DND-41 (cell line): ENCODE measurements at regions not wholly inside any gene's neighbourhood (a gene's known extent, or its start where the extent isn't known, plus 50 kb on each side); places are given as distances from the start of the nearest gene placed in this dataset.

Experiments
- EZH2 ChIP-seq: IDR thresholded peaks from 3 replicates; pipeline ENCODE4 v1.6.1; 2012; ENCODE audit warnings: borderline replicate concordance, low read depth, mild to moderate bottlenecking, moderate library complexity, low read length, inconsistent platforms; ENCODE audit not compliant: severe bottlenecking
- TF ChIP-seq, protein P1 (sequence below): IDR thresholded peaks from 2 replicates; pipeline ENCODE4 v1.5.1; 2012; ENCODE audit warnings: borderline replicate concordance, low read length, moderate library complexity, mild to moderate bottlenecking; ENCODE audit not compliant: poor library complexity, severe bottlenecking; ENCODE audit errors: extremely low read depth

DNA sequence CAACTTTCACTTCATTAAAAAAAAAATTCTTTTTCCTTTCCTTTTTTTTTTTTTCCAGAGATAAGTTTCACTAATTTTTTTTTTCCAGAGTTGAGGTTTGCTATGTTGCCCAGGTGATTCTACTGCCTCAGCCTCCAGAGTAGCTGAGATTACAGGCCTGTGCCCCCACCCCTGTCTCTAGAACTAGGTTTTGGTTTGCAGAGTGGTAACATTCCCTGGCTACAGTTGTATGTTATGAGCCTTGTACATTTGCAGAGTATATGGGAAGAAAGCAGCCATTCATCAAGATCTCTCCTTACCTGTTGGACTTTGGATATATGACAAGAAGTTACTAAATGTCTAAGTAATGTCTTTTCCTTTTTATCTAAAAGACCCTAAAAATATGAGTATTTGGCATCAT, 298.4 kb downstream of the MYCN start:
- TF ChIP-seq, protein P1, sequence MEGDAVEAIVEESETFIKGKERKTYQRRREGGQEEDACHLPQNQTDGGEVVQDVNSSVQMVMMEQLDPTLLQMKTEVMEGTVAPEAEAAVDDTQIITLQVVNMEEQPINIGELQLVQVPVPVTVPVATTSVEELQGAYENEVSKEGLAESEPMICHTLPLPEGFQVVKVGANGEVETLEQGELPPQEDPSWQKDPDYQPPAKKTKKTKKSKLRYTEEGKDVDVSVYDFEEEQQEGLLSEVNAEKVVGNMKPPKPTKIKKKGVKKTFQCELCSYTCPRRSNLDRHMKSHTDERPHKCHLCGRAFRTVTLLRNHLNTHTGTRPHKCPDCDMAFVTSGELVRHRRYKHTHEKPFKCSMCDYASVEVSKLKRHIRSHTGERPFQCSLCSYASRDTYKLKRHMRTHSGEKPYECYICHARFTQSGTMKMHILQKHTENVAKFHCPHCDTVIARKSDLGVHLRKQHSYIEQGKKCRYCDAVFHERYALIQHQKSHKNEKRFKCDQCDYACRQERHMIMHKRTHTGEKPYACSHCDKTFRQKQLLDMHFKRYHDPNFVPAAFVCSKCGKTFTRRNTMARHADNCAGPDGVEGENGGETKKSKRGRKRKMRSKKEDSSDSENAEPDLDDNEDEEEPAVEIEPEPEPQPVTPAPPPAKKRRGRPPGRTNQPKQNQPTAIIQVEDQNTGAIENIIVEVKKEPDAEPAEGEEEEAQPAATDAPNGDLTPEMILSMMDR, result no peak
- no peak for TF ChIP-seq EZH2
